Tibial nerve (tissue), 4 donors: ENCODE measurements at regions not wholly inside any gene's neighbourhood (a gene's known extent, or its start where the extent isn't known, plus 50 kb on each side); places are given as distances from the start of the nearest gene placed in this dataset.

Source experiments
- EP300 ChIP-seq, 2 donors: sonication (generic); formaldehyde crosslinking; IDR thresholded peaks; one replicate each; pipeline ENCODE4 v1.6.1; 2017; ENCODE audit warnings: antibody characterized with exemption in 2 of 2, mild to moderate bottlenecking in 1 of 2
- POLR2A ChIP-seq, 2 donors: fragments of 450-650 bp; IDR thresholded peaks; one replicate each; pipeline ENCODE4 v1.6.1; 2017; ENCODE audit warnings: antibody characterized with exemption in 2 of 2, mild to moderate bottlenecking in 2 of 2, moderate library complexity in 2 of 2
- TF ChIP-seq, protein P1 (sequence below), 5 experiments: fragments of 200-600 bp in 3 of 5; fragments of 450-650 bp in 2 of 5; sonication (generic) in 3 of 5; IDR thresholded peaks; one replicate each; pipeline ENCODE4 v1.5.1; 2016 to 2019; ENCODE audit warnings: antibody characterized with exemption in 5 of 5, mild to moderate bottlenecking in 3 of 5, moderate library complexity in 2 of 5

DNA sequence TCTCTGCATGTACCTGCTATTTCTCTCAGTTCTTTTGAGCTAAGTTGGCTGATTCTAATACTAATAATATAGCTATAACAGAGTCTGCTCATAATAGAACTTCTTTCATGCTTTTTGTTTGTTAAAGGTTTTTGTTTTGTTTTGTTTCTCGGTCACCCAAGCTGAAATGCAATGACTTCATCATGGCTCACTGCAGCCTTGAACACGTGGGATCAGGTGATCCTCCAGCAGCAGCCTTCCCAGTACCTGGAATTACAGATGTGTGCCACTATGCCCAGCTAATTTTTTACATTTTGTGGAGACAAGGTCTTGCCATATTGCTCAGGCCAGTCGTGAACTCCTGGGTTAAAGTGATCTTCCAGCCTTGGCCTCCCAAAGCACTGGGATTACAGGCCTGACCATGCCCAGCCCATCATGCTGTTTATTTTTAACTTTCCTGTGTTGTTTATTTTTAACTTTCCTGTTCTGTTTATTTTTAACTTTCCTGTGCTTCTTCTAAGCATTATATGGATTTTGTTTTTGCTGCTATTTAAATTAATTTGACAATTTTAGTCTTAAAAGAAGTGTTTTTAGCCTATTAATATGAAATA, 763.8 kb upstream of the CDH7 start:
- TF ChIP-seq, protein P1, sequence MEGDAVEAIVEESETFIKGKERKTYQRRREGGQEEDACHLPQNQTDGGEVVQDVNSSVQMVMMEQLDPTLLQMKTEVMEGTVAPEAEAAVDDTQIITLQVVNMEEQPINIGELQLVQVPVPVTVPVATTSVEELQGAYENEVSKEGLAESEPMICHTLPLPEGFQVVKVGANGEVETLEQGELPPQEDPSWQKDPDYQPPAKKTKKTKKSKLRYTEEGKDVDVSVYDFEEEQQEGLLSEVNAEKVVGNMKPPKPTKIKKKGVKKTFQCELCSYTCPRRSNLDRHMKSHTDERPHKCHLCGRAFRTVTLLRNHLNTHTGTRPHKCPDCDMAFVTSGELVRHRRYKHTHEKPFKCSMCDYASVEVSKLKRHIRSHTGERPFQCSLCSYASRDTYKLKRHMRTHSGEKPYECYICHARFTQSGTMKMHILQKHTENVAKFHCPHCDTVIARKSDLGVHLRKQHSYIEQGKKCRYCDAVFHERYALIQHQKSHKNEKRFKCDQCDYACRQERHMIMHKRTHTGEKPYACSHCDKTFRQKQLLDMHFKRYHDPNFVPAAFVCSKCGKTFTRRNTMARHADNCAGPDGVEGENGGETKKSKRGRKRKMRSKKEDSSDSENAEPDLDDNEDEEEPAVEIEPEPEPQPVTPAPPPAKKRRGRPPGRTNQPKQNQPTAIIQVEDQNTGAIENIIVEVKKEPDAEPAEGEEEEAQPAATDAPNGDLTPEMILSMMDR (IDR thresholded peaks at IDR 0.05): no peak
- no peak for TF ChIP-seq EP300 (IDR thresholded peaks at IDR 0.05)
- no peak for TF ChIP-seq POLR2A (IDR thresholded peaks at IDR 0.05)
